Astrocyte of the spinal cord (primary cell): ENCODE measurements at regions not wholly inside any gene's neighbourhood (a gene's known extent, or its start where the extent isn't known, plus 50 kb on each side); places are given as distances from the start of the nearest gene placed in this dataset.
A peak's percentile ranks its signal among the peaks of the same experiment; 100 is the strongest.

Experiments used
- DNase-seq: peaks from one replicate; pipeline ENCODE4 v3.0.0; 2011; ENCODE audit warnings: low read depth, low spot score
- H3K4me3 ChIP-seq: 2 replicates; pipeline ENCODE4 v1.5.1; 2011; ENCODE audit warnings: low read depth, mild to moderate bottlenecking, low read length, moderate library complexity
- in situ Hi-C: cut with HindIII; loops from 2 replicates; pipeline ENCODE4 v1.10.0; 2017; ENCODE audit warnings: low sequenced_read_pairs
- TF ChIP-seq, protein P1 (sequence below): IDR thresholded peaks from 2 replicates; pipeline ENCODE4 v1.5.1; 2012; ENCODE audit warnings: low read depth, mild to moderate bottlenecking, low read length, inconsistent platforms

DNA sequence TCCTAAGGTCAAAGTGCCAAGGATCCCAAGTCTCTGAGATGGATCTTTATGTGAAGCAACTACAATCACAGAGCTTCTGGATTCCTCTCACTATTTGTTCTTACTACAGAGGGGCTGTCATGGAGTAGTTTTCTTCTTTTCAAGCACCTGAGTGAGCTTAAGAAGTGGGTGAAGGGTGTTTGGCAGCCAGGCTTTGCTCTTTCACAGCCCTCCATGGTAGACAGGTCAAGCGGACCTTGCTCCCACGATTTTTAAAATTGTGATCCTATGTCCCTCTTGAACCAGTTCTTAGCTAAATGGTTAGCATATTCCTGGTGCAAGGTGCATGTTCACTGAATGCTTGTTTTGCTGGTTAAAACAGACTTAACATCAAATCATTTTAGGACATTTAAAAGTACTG lies 332.2 kb downstream of the GADD45G start:
- TF ChIP-seq, protein P1, sequence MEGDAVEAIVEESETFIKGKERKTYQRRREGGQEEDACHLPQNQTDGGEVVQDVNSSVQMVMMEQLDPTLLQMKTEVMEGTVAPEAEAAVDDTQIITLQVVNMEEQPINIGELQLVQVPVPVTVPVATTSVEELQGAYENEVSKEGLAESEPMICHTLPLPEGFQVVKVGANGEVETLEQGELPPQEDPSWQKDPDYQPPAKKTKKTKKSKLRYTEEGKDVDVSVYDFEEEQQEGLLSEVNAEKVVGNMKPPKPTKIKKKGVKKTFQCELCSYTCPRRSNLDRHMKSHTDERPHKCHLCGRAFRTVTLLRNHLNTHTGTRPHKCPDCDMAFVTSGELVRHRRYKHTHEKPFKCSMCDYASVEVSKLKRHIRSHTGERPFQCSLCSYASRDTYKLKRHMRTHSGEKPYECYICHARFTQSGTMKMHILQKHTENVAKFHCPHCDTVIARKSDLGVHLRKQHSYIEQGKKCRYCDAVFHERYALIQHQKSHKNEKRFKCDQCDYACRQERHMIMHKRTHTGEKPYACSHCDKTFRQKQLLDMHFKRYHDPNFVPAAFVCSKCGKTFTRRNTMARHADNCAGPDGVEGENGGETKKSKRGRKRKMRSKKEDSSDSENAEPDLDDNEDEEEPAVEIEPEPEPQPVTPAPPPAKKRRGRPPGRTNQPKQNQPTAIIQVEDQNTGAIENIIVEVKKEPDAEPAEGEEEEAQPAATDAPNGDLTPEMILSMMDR: no peak
- in situ Hi-C loops: no loop called here
- no peak for DNase-seq
- no peak overlapping the region for H3K4me3 ChIP-seq

- TF ChIP-seq, protein P1: no peak
- no peak for DNase-seq
- no peak overlapping the region for H3K4me3 ChIP-seq
- in situ Hi-C loops: no loop called here
These were observed 334.4 kb downstream of the GADD45G start for GRCh38 chr9:89939181-89939580.

DNA sequence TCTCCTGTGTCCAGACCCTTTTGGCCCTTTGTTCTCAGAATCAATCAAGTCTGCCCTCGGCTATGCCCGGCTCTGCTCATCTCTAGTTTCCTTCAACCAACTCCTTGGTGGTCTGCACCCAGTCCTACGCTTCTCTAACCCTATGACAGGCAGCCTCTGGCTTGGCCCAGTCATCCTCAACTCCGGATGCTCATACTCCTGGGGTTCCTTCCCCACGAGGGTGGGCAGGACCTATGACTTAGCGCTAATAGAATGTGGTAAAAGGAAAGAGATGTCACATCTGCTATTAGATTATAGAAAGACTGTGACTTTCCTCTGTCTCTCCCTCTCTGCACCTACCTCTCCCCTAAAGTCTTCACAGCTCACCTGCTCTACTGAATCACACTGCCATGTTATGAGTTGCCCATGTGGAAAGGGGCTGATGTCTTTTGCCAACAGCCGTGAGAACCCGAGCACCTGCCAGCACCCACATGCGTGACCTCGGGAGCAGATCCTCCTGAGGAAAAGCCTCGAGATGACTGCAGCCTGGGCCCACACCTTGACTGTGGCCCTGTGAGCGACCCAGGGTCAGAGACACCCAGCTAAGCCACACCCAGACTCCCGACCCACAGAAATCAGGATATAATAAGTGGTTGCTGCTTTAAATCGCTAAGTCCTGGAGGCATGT lies 334.9 kb downstream of the GADD45G start:
- in situ Hi-C loops: no loop called here
- DNase-seq: no peak
- TF ChIP-seq, protein P1: no peak
- no peak overlapping the region for H3K4me3 ChIP-seq

DNA sequence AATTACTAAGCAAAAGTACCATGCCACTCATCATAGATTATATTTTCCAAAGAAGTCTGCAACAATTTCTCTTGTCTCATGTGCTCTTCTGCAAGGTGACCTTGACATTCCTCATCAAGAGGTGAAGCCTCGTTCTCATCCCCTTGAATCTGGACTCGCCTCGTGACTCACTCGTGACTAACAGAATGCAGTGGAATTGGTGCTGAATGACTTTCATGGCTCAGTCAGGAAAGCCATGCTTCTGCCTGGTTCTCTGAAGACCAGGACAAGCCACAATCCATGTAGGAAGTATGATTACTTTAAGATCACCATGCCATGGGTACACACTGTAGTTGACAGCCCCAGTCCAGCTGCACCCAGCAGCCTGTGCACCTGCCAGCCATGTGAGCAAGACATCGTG lies 335.8 kb downstream of the GADD45G start:
- no peak overlapping the region for H3K4me3 ChIP-seq
- DNase-seq: no peak
- TF ChIP-seq, protein P1: no peak
- in situ Hi-C loops: no loop called here

GRCh38 chr9:89941875-89942274 lies 337.1 kb downstream of the GADD45G start:
- no peak overlapping the region for H3K4me3 ChIP-seq
- DNase-seq: peak; percentile 61
- TF ChIP-seq, protein P1: no peak
- in situ Hi-C loops: no loop called here

- in situ Hi-C loops: no loop called here
- TF ChIP-seq, protein P1: no peak
- H3K4me3 ChIP-seq: no peak overlapping the region
- no peak for DNase-seq
These were observed 337.8 kb downstream of the GADD45G start for GRCh38 chr9:89942643-89943042.

- in situ Hi-C loops: no loop called here
- no peak for DNase-seq
- TF ChIP-seq, protein P1: no peak
These were observed 338.5 kb downstream of the GADD45G start for GRCh38 chr9:89943309-89943708.

More at GRCh38 chr9:89943309-89943708, 338.5 kb downstream of the GADD45G start:
- H3K4me3 ChIP-seq: no peak overlapping the region
